ENCODE measurements at regions not wholly inside any gene's neighbourhood (a gene's known extent, or its start where the extent isn't known, plus 50 kb on each side); places are given as distances from the start of the nearest gene placed in this dataset.

- Histone ChIP-seq H3K4me3 (no peak overlapping the region), H3K4me1 (no peaks in the 10 kb centered on the region), H3K36me3 (no peaks in the 10 kb centered on the region), H3K27me3 (no peaks in the 10 kb centered on the region), H3K9me3 (no peaks in the 10 kb centered on the region), H3K27ac (no peak overlapping the region)
- intact Hi-C loops (cut with DNase I): no loop called here
- no peak for DNase-seq (ENCODE audit: extremely low spot score in 2 of 2)
- no peak for TF ChIP-seq POLR2AphosphoS5 (IDR thresholded peaks at IDR 0.05; ENCODE audit: insufficient read depth in 1 of 2, low read depth in 1 of 2)
Measured at GRCh38 chr2:221262651-221263050, 309.5 kb downstream of the EPHA4 start.

- Histone ChIP-seq H3K36me3 (no peaks in the 10 kb centered on the region), H3K9me3 (no peaks in the 10 kb centered on the region), H3K4me1 (no peaks in the 10 kb centered on the region), H3K27me3 (no peaks in the 10 kb centered on the region), H3K27ac (no peak overlapping the region), H3K4me3 (no peak overlapping the region)
- DNase-seq (ENCODE audit: extremely low spot score in 2 of 2): no peak
- intact Hi-C loops (cut with DNase I): no loop called here
- TF ChIP-seq CTCF (IDR thresholded peaks at IDR 0.05) (no peak), POLR2AphosphoS5 (IDR thresholded peaks at IDR 0.05; ENCODE audit: insufficient read depth in 1 of 2, low read depth in 1 of 2) (no peak), POLR2A (IDR thresholded peaks at IDR 0.05) (no peak)
Measured at GRCh38 chr2:221263573-221263972, 308.5 kb downstream of the EPHA4 start.

GRCh38 chr2:221264318-221264717, 307.8 kb downstream of the EPHA4 start:
- H3K27me3 ChIP-seq: no peaks in the 10 kb centered on the region
- no peaks in the 10 kb centered on the region for H3K36me3 ChIP-seq
- intact Hi-C loops (cut with DNase I): no loop called here
- no peaks in the 10 kb centered on the region for H3K4me1 ChIP-seq
- no peak overlapping the region for H3K4me3 ChIP-seq
- no peak for TF ChIP-seq POLR2AphosphoS5 (IDR thresholded peaks at IDR 0.05; ENCODE audit: insufficient read depth in 1 of 2, low read depth in 1 of 2)
- TF ChIP-seq POLR2A (IDR thresholded peaks at IDR 0.05): no peak
- TF ChIP-seq CTCF (IDR thresholded peaks at IDR 0.05): no peak
- no peaks in the 10 kb centered on the region for H3K9me3 ChIP-seq
- DNase-seq (ENCODE audit: extremely low spot score in 2 of 2): no peak
- no peak overlapping the region for H3K27ac ChIP-seq

GRCh38 chr2:221267773-221268425, 304.2 kb downstream of the EPHA4 start:
- no peaks in the 10 kb centered on the region for H3K4me1 ChIP-seq
- intact Hi-C loops (cut with DNase I): no loop called here
- DNase-seq (ENCODE audit: extremely low spot score in 2 of 2): no peak
- H3K36me3 ChIP-seq: no peaks in the 10 kb centered on the region
- no peaks in the 10 kb centered on the region for H3K9me3 ChIP-seq
- no peak overlapping the region for H3K27ac ChIP-seq
- no peak for TF ChIP-seq POLR2A (IDR thresholded peaks at IDR 0.05)
- TF ChIP-seq POLR2AphosphoS5 (IDR thresholded peaks at IDR 0.05; ENCODE audit: insufficient read depth in 1 of 2, low read depth in 1 of 2): no peak
- no peak for TF ChIP-seq CTCF (IDR thresholded peaks at IDR 0.05)
- no peaks in the 10 kb centered on the region for H3K27me3 ChIP-seq
- H3K4me3 ChIP-seq: no peak overlapping the region

GRCh38 chr2:221268631-221269030, 303.5 kb downstream of the EPHA4 start:
- TF ChIP-seq POLR2A (IDR thresholded peaks at IDR 0.05) (no peak), POLR2AphosphoS5 (IDR thresholded peaks at IDR 0.05; ENCODE audit: insufficient read depth in 1 of 2, low read depth in 1 of 2) (no peak), CTCF (IDR thresholded peaks at IDR 0.05) (no peak)
- no peak for DNase-seq (ENCODE audit: extremely low spot score in 2 of 2)
- intact Hi-C loops (cut with DNase I): no loop called here
- Histone ChIP-seq H3K27me3 (no peaks in the 10 kb centered on the region), H3K9me3 (no peaks in the 10 kb centered on the region), H3K4me3 (no peak overlapping the region), H3K27ac (no peak overlapping the region), H3K4me1 (no peaks in the 10 kb centered on the region), H3K36me3 (no peaks in the 10 kb centered on the region)
